ENCODE measurements at regions not wholly inside any gene's neighbourhood (a gene's known extent, or its start where the extent isn't known, plus 50 kb on each side); places are given as distances from the start of the nearest gene placed in this dataset.

DNA sequence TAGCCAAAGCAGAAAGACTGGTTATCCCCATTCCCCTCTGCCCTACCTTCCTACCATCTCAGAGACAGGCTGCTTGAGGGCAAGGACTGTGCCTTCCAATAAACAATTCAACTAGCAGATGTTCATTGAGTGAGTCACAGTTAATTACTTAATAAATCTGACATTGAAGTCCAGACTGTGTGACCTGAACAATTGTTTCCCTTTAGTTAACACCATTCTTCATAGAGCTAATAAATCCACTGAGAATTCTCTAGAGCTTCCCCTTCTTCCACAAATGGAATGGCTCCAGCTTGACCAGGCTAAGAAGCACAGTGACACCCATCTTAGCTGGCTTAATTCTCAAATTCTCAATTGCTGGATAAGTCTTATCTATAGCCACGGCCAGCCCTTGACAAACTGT is 61.9 kb upstream of the GJA5 start:
- Histone ChIP-seq H3K4me2 (ENCODE audit: extremely low read depth, insufficient read depth, low read length) (no peak overlapping the region), H3K79me2 (ENCODE audit: control insufficient read depth, insufficient read depth, low read length) (no peaks in the 10 kb centered on the region), H2AFZ (ENCODE audit: low read length) (no peak overlapping the region), H4K20me1 (ENCODE audit: control insufficient read depth, extremely low read depth, insufficient read depth, low read length) (no peaks in the 10 kb centered on the region), H3K27me3 (ENCODE audit: control insufficient read depth, insufficient read depth, low read length) (no peaks in the 10 kb centered on the region), H3K9me3 (ENCODE audit: control insufficient read depth, insufficient read depth, low read depth, low read length) (no peaks in the 10 kb centered on the region), H3K9ac (ENCODE audit: insufficient read depth, low read length) (no peak overlapping the region), H3K36me3 (ENCODE audit: control insufficient read depth, insufficient read depth, low read length) (no peaks in the 10 kb centered on the region), H3K27ac (ENCODE audit: insufficient read depth, low read length) (no peak overlapping the region), H3K4me3 (replicated peaks in 1 of 4; ENCODE audit: control extremely low read depth in 1 of 4, insufficient read depth in 1 of 4, low read depth in 3 of 4, low read length in 4 of 4) (no peak overlapping the region), H3K4me1 (ENCODE audit: control insufficient read depth, extremely low read depth, insufficient read depth, low read length) (no peaks in the 10 kb centered on the region)
- TF ChIP-seq, protein P1, sequence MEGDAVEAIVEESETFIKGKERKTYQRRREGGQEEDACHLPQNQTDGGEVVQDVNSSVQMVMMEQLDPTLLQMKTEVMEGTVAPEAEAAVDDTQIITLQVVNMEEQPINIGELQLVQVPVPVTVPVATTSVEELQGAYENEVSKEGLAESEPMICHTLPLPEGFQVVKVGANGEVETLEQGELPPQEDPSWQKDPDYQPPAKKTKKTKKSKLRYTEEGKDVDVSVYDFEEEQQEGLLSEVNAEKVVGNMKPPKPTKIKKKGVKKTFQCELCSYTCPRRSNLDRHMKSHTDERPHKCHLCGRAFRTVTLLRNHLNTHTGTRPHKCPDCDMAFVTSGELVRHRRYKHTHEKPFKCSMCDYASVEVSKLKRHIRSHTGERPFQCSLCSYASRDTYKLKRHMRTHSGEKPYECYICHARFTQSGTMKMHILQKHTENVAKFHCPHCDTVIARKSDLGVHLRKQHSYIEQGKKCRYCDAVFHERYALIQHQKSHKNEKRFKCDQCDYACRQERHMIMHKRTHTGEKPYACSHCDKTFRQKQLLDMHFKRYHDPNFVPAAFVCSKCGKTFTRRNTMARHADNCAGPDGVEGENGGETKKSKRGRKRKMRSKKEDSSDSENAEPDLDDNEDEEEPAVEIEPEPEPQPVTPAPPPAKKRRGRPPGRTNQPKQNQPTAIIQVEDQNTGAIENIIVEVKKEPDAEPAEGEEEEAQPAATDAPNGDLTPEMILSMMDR (conservative IDR thresholded peaks at IDR 0.05 in 1 of 2, IDR thresholded peaks at IDR 0.05 in 1 of 2; ENCODE audit: low read depth in 1 of 2, low read length in 2 of 2) = no peak
- no peak for TF ChIP-seq EZH2 (IDR thresholded peaks at IDR 0.05; ENCODE audit: low read length, missing control alignments)
- no peak for DNase-seq (ENCODE audit: low read depth in 2 of 2)

GRCh38 chr1:147824001-147824400 is 63.6 kb upstream of the GJA5 start:
- no peaks in the 10 kb centered on the region for H3K4me1 ChIP-seq (ENCODE audit: control insufficient read depth, extremely low read depth, insufficient read depth, low read length)
- no peak overlapping the region for H3K4me3 ChIP-seq (replicated peaks in 1 of 4; ENCODE audit: control extremely low read depth in 1 of 4, insufficient read depth in 1 of 4, low read depth in 3 of 4, low read length in 4 of 4)
- no peak for TF ChIP-seq EZH2 (IDR thresholded peaks at IDR 0.05; ENCODE audit: low read length, missing control alignments)
- TF ChIP-seq, protein P1 (conservative IDR thresholded peaks at IDR 0.05 in 1 of 2, IDR thresholded peaks at IDR 0.05 in 1 of 2; ENCODE audit: low read depth in 1 of 2, low read length in 2 of 2) = no peak
- no peak overlapping the region for H3K9ac ChIP-seq (ENCODE audit: insufficient read depth, low read length)
- H3K79me2 ChIP-seq (ENCODE audit: control insufficient read depth, insufficient read depth, low read length) = no peaks in the 10 kb centered on the region
- no peaks in the 10 kb centered on the region for H3K36me3 ChIP-seq (ENCODE audit: control insufficient read depth, insufficient read depth, low read length)
- no peak for DNase-seq (ENCODE audit: low read depth in 2 of 2)
- H3K27ac ChIP-seq (ENCODE audit: insufficient read depth, low read length) = no peak overlapping the region
- H3K9me3 ChIP-seq (ENCODE audit: control insufficient read depth, insufficient read depth, low read depth, low read length) = no peaks in the 10 kb centered on the region
- H2AFZ ChIP-seq (ENCODE audit: low read length) = no peak overlapping the region
- no peaks in the 10 kb centered on the region for H3K27me3 ChIP-seq (ENCODE audit: control insufficient read depth, insufficient read depth, low read length)
- no peaks in the 10 kb centered on the region for H4K20me1 ChIP-seq (ENCODE audit: control insufficient read depth, extremely low read depth, insufficient read depth, low read length)
- H3K4me2 ChIP-seq (ENCODE audit: extremely low read depth, insufficient read depth, low read length) = no peak overlapping the region

DNA sequence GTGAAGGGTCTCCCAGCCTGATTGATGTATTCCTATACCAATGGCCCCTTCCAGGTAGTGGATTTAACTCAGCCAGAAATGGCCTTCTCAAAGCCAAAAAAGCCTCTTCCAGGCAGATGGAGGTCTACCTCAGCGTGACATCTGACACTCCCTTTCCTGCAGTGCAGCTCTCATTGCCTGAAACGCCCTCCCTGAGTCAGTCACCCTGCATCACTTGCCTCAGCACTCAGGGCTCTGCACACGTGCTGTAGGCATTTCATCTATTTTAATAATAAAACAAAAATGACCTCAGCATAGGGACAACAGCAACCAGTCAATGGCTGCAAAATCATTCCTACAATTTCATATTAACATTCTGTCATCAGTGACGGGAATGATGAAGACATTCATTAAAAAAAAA is 64.4 kb upstream of the GJA5 start:
- Histone ChIP-seq H3K9me3 (ENCODE audit: control insufficient read depth, insufficient read depth, low read depth, low read length) (no peaks in the 10 kb centered on the region), H4K20me1 (ENCODE audit: control insufficient read depth, extremely low read depth, insufficient read depth, low read length) (no peaks in the 10 kb centered on the region), H3K79me2 (ENCODE audit: control insufficient read depth, insufficient read depth, low read length) (no peaks in the 10 kb centered on the region), H3K27me3 (ENCODE audit: control insufficient read depth, insufficient read depth, low read length) (no peaks in the 10 kb centered on the region), H3K4me3 (replicated peaks in 1 of 4; ENCODE audit: control extremely low read depth in 1 of 4, insufficient read depth in 1 of 4, low read depth in 3 of 4, low read length in 4 of 4) (no peak overlapping the region), H3K9ac (ENCODE audit: insufficient read depth, low read length) (no peak overlapping the region), H3K4me2 (ENCODE audit: extremely low read depth, insufficient read depth, low read length) (no peak overlapping the region), H3K27ac (ENCODE audit: insufficient read depth, low read length) (no peak overlapping the region), H3K36me3 (ENCODE audit: control insufficient read depth, insufficient read depth, low read length) (no peaks in the 10 kb centered on the region), H2AFZ (ENCODE audit: low read length) (no peak overlapping the region), H3K4me1 (ENCODE audit: control insufficient read depth, extremely low read depth, insufficient read depth, low read length) (no peaks in the 10 kb centered on the region)
- no peak for DNase-seq (ENCODE audit: low read depth in 2 of 2)
- TF ChIP-seq, protein P1 (conservative IDR thresholded peaks at IDR 0.05 in 1 of 2, IDR thresholded peaks at IDR 0.05 in 1 of 2; ENCODE audit: low read depth in 1 of 2, low read length in 2 of 2) = no peak
- TF ChIP-seq EZH2 (IDR thresholded peaks at IDR 0.05; ENCODE audit: low read length, missing control alignments) = no peak

All from fibroblast of lung (primary cell).